ENCODE measurements at regions not wholly inside any gene's neighbourhood (a gene's known extent, or its start where the extent isn't known, plus 50 kb on each side); places are given as distances from the start of the nearest gene placed in this dataset.

- no peak overlapping the region for H3K27ac Mint-ChIP-seq
- no peaks in the 10 kb centered on the region for H3K36me3 Mint-ChIP-seq
- H3K4me3 Mint-ChIP-seq, result no peak overlapping the region
- H3K9me3 Mint-ChIP-seq (ENCODE audit: low read depth), result no peaks in the 10 kb centered on the region
- no peaks in the 10 kb centered on the region for H3K4me1 Mint-ChIP-seq
- no peak for ATAC-seq
- CTCF ChIA-PET, result no interaction called here
- DNase-seq, result no peak
- peaks cover 2% of the 10 kb centered on the region for H3K27me3 Mint-ChIP-seq
Observed at GRCh38 chr4:141580523-141580922, 55.9 kb upstream of the IL15 start.

All from activated CD8-positive, alpha-beta memory T cell treated with anti-CD3 and anti-CD28 coated beads, Interleukin-2, amount 10 ng/mL, durations not matched to agents 7 days and 5 days (primary cell).